ENCODE measurements at regions not wholly inside any gene's neighbourhood (a gene's known extent, or its start where the extent isn't known, plus 50 kb on each side); places are given as distances from the start of the nearest gene placed in this dataset.

- no peak for TF ChIP-seq EHMT2 (IDR thresholded peaks at IDR 0.05; ENCODE audit: low read depth)
- TF ChIP-seq EP300 (IDR thresholded peaks at IDR 0.05): no peak
Measured at GRCh38 chr13:82092312-82092711, 1751.4 kb upstream of the SPRY2 start (continued).

GRCh38 chr13:82088781-82089180, 1747.9 kb upstream of the SPRY2 start:
- Histone ChIP-seq H3K4me1 (no peaks in the 10 kb centered on the region), H3K4me2 (no peak overlapping the region), H3K9me3 (no peaks in the 10 kb centered on the region), H3K27ac (no peak overlapping the region), H3K4me3 (no peak overlapping the region)
- no peak for ATAC-seq
- CTCF ChIA-PET: no interaction called here
- TF ChIP-seq HES2 (IDR thresholded peaks at IDR 0.05): no peak
- TF ChIP-seq, protein P1, sequence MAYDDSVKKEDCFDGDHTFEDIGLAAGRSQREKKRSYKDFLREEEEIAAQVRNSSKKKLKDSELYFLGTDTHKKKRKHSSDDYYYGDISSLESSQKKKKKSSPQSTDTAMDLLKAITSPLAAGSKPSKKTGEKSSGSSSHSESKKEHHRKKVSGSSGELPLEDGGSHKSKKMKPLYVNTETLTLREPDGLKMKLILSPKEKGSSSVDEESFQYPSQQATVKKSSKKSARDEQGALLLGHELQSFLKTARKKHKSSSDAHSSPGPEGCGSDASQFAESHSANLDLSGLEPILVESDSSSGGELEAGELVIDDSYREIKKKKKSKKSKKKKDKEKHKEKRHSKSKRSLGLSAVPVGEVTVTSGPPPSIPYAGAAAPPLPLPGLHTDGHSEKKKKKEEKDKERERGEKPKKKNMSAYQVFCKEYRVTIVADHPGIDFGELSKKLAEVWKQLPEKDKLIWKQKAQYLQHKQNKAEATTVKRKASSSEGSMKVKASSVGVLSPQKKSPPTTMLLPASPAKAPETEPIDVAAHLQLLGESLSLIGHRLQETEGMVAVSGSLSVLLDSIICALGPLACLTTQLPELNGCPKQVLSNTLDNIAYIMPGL (CRISPR knock-in tag; IDR thresholded peaks at IDR 0.05; ENCODE audit: borderline replicate concordance): no peak
- TF ChIP-seq ZC3H11A (IDR thresholded peaks at IDR 0.05): no peak
- no peak for TF ChIP-seq EHMT2 (IDR thresholded peaks at IDR 0.05; ENCODE audit: low read depth)
- TF ChIP-seq RCOR1 (IDR thresholded peaks at IDR 0.05; ENCODE audit: low read depth, low read length): no peak
- TF ChIP-seq MYC (IDR thresholded peaks at IDR 0.05; ENCODE audit: borderline replicate concordance, low read length): no peak
- no peak for TF ChIP-seq MAZ (IDR thresholded peaks at IDR 0.05; ENCODE audit: borderline replicate concordance, low read depth, low read length)
- no peak for TF ChIP-seq RFX5 (IDR thresholded peaks at IDR 0.05)
- no peak for TF ChIP-seq RAD21 (conservative IDR thresholded peaks at IDR 0.05 in 1 of 2, IDR thresholded peaks at IDR 0.05 in 1 of 2)
- TF ChIP-seq CEBPB (IDR thresholded peaks at IDR 0.05): no peak
- no peak for TF ChIP-seq ZNF302 (CRISPR knock-in tag; IDR thresholded peaks at IDR 0.05)
- no peak for DNase-seq (ENCODE audit: low read depth in 1 of 2, low spot score in 1 of 2)
- FAIRE-seq: no peak
- POLR2A ChIA-PET: no interaction called here
- WGBS (ENCODE audit: missing lambda C conversion rate): 31% methylated on average over 1 of the region's 1 CpG

GRCh38 chr13:82076496-82076895, 1735.6 kb upstream of the SPRY2 start:
- Histone ChIP-seq H3K27ac (no peak overlapping the region), H3K4me2 (no peak overlapping the region), H3K9me3 (no peaks in the 10 kb centered on the region), H3K4me1 (no peaks in the 10 kb centered on the region), H3K4me3 (no peak overlapping the region)
- ChIA-PET CTCF (no interaction called here), POLR2A (no interaction called here)
- TF ChIP-seq CHD2 (IDR thresholded peaks at IDR 0.05; ENCODE audit: low read length, partially characterized antibody) (no peak), FOSL2 (IDR thresholded peaks at IDR 0.05) (no peak), FOSL2 (CRISPR knock-in tag; IDR thresholded peaks at IDR 0.05) (no peak), REST (IDR thresholded peaks at IDR 0.05) (no peak), MAZ (IDR thresholded peaks at IDR 0.05; ENCODE audit: borderline replicate concordance, low read depth, low read length) (no peak), HOXA7 (CRISPR knock-in tag; IDR thresholded peaks at IDR 0.05) (no peak)
- TF ChIP-seq, protein P2, sequence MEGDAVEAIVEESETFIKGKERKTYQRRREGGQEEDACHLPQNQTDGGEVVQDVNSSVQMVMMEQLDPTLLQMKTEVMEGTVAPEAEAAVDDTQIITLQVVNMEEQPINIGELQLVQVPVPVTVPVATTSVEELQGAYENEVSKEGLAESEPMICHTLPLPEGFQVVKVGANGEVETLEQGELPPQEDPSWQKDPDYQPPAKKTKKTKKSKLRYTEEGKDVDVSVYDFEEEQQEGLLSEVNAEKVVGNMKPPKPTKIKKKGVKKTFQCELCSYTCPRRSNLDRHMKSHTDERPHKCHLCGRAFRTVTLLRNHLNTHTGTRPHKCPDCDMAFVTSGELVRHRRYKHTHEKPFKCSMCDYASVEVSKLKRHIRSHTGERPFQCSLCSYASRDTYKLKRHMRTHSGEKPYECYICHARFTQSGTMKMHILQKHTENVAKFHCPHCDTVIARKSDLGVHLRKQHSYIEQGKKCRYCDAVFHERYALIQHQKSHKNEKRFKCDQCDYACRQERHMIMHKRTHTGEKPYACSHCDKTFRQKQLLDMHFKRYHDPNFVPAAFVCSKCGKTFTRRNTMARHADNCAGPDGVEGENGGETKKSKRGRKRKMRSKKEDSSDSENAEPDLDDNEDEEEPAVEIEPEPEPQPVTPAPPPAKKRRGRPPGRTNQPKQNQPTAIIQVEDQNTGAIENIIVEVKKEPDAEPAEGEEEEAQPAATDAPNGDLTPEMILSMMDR (IDR thresholded peaks at IDR 0.05): no peak
- TF ChIP-seq, protein P1 (CRISPR knock-in tag; IDR thresholded peaks at IDR 0.05; ENCODE audit: borderline replicate concordance): no peak
- DNase-seq (ENCODE audit: low read depth in 1 of 2, low spot score in 1 of 2) (no peak), ATAC-seq (no peak), FAIRE-seq (no peak)
- 11% methylated on average over 5 of the region's 5 CpGs for WGBS (ENCODE audit: missing lambda C conversion rate)

Data from A549 (cell line).